Left cardiac atrium (tissue), 4 donors: ENCODE measurements at regions not wholly inside any gene's neighbourhood (a gene's known extent, or its start where the extent isn't known, plus 50 kb on each side); places are given as distances from the start of the nearest gene placed in this dataset.

Source experiments
- ATAC-seq, 2 donors: fragments of 200-7000 bp; cut with Tn5 transposase; one replicate each; pipeline ENCODE4 v1.9.1; 2020; ENCODE audit warnings: mild to moderate bottlenecking in 2 of 2, moderate library complexity in 2 of 2
- DNase-seq: peaks from one replicate; pipeline ENCODE4 v3.0.0-alpha.2; 2020
- intact Hi-C, 2 donors: fragments of 100-400 bp; cut with DNase I; formaldehyde crosslinking; loops; one replicate each; pipeline versions ENCODE4 v1.14.1 to v1.15.1; 2022 to 2023
- donor health status: DM: no; HTN: yes; CAD: no.
- donor health status: DM: no; HTN: yes; CAD: no; lungs with severe emphysema.
- donor health status: DM: yes; HTN: yes; CAD: no.
- donor health status: Dilated cardiomyopathy.

GRCh38 chr11:111101881-111102280, 143.6 kb upstream of the POU2AF2 start:
- DNase-seq (no peak), ATAC-seq (no peak)
- intact Hi-C loops = no loop called here

GRCh38 chr11:111099028-111099713, 146.4 kb upstream of the POU2AF2 start:
- DNase-seq (no peak), ATAC-seq (no peak)
- intact Hi-C loops = no loop called here

DNA sequence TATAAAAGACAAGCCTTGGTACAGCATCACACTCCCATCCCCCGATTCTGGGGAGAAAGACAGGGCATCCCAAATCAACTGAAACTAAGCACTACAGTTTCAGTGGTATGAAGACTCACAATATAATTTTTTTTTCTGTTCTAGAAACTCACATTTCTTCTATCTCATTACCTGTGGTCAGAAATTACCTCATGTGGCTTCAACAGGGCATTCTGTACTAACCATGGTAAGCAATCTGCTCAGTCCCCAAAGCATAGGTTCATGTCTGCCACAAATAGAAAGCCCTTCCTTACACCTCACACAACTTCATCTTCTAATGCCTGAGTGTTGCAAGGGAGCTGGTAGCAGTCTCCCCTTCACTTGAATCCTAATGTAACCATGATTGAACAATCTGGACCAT, 147.4 kb upstream of the POU2AF2 start:
- DNase-seq (no peak), ATAC-seq (no peak)
- intact Hi-C loops = no loop called here

DNA sequence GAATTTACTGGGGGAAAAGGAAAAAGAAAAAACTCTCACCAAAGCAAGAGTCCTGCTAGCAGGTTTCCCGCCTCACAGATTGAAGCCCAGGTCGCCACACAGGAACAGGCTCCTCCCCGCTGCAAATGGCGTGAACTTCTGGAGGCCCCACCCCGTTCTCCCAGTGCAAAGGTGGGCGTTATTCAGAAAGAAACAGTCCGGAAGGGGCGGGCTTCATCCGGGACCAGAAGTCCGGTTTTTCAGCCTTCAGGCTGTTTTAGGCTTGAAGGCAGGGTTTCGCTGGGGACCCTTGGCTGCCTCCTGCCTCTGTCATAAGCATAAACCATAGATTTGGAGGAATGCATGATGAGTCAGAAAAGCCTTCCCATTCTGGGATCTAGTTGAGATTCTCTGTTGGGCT, 148.3 kb upstream of the POU2AF2 start:
- DNase-seq = peak; percentile 62
- intact Hi-C loops = no loop called here
- ATAC-seq = peak; percentile 87 to 91

DNA sequence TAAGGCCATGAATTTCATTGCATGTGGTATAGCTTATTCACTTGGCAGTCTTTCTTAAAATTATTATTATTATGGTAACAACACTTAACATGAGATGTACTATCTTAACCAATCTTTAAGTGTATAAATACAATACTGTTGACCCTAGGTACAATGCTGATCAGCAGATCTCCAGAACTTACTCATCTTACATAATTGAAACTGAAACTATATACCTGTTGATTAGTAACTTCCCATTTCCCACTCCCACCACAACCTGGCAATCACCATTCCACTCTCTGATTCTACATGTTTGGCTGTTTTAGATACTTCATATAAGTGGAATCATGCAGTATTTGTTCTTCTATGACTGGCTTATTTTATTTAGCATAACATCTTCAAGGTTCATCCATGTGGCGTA, 150.2 kb upstream of the POU2AF2 start:
- DNase-seq (no peak), ATAC-seq (no peak)
- intact Hi-C loops = no loop called here

GRCh38 chr11:111093061-111093460, 152.5 kb upstream of the POU2AF2 start:
- ATAC-seq (no peak), DNase-seq (no peak)
- intact Hi-C loops = no loop called here

DNA sequence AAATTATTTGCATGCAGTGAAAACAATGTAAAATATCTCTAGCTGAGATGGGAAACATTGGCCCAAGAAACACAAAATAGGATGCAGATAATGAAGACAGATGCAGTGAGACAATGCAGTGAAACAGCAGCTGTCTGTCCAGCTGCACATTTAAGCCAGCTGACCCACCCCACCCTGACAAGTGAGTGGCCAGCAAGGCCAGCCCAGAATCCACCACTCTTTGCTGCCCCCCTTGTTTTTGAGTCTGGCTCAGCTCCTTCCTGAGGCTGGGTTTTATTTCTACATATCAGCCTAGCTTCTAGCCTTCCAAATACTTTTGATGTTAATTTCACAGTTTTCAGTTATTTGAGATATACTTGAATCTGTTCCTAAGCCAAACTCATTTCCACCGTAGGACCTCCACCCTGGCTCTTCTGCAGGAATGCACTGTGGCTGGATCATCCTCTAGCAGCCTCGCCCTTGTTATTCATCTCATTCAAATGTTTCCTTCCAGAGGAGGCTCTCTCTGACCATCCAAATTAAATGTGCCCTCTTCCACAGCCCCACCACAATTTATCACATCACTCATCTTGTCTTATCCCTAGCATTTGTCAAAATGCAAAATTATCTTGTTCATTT, 154.1 kb upstream of the POU2AF2 start:
- intact Hi-C loops = no loop called here
- no peak for DNase-seq
- peak in 1 of 2 donors; percentile 18 for ATAC-seq

DNA sequence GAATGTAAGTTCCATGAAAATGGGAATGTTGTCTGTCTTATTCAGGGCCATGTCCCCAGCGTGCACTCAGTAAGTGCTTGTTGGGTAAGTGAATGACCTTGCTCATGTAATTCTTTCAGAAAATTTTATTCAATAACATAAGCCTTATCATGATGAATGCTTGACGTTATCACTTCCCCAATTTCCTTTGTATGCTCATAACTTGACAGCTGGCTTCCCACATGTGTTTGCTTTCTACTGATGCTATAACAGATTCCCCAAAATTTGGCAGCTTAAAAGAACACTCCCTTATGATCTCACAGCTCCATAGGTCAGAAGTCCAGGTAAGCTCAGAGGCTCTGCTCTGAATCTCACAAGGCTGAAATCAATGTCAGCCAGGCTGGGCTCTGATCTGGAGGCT, 155.8 kb upstream of the POU2AF2 start:
- ATAC-seq (peak in 1 of 2 donors; percentile 16), DNase-seq (no peak)
- intact Hi-C loops = no loop called here

GRCh38 chr11:111088847-111089355, 156.6 kb upstream of the POU2AF2 start:
- no peak for DNase-seq
- no peak for ATAC-seq
- intact Hi-C loops = no loop called here

- DNase-seq (no peak), ATAC-seq (no peak)
- intact Hi-C loops = no loop called here
These were observed 159.5 kb upstream of the POU2AF2 start for GRCh38 chr11:111086058-111086457.

DNA sequence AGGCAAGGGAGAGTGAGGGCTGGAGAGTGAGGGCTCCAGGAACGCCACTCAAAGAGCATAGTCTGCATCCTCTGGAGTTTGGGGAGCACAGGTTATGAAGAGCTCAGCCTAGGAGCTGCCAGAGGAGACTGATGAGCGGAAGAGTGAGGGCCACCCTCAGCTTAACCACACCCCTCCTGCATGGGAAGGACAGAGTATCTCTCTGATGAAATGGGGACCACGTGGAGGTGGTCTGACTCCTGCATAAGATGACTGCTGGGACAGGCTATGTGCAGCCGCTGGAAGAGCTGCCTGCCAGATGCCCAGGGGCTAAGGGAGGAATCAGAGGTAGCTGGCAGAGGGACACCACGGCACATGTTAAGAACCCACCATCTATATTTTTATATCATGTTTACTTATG, 162.9 kb upstream of the POU2AF2 start:
- intact Hi-C loops = no loop called here
- DNase-seq (no peak), ATAC-seq (no peak)

DNA sequence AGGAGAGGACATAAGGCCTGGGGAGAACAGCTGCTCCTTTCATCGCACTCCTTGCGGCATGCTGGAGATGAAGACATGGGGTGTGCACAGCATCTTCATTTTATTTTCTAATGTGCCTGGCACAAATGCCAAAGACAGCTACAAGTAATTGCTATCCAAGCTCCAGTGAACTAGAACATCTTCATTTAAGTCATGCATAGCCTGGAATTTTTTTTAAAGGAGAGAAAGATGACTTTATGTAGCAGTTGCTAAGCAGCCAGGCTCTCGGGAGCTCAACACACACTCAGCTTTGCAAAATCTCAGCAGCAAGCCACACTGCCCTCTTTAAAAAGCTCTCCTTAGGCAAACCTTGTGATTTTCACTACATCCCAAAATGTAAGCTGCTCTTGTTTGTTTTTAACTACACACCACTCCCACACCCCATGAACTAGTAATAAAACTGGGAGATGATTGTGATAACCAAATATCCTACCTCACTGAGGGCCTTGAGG, 164.5 kb upstream of the POU2AF2 start:
- intact Hi-C loops = no loop called here
- ATAC-seq (no peak), DNase-seq (no peak)

- intact Hi-C loops = no loop called here
- no peak for ATAC-seq
- no peak for DNase-seq
These were observed 167.8 kb upstream of the POU2AF2 start for GRCh38 chr11:111077530-111078322.

- intact Hi-C loops = no loop called here
- ATAC-seq (no peak), DNase-seq (no peak)
These were observed 176.5 kb upstream of the POU2AF2 start for GRCh38 chr11:111069066-111069465.

DNA sequence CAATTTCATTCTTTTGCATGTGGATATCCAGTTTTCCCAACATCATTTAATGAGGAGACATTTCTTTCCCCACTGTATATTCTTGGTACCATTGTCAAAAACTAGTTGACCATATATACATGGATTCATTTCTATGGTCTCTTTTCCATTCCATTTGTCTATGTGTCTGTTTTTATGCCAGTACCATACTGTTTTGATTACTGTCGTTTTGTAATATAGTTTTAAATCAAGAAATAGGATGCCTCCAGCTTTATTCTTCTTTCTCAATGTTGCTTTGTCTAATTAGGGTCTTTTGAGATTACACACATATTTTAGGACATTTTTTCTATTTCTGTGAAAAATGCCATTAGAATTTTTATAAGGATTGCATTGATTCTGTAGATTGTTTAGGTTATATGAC, 177.5 kb upstream of the POU2AF2 start:
- DNase-seq (no peak), ATAC-seq (no peak)
- intact Hi-C loops = no loop called here

DNA sequence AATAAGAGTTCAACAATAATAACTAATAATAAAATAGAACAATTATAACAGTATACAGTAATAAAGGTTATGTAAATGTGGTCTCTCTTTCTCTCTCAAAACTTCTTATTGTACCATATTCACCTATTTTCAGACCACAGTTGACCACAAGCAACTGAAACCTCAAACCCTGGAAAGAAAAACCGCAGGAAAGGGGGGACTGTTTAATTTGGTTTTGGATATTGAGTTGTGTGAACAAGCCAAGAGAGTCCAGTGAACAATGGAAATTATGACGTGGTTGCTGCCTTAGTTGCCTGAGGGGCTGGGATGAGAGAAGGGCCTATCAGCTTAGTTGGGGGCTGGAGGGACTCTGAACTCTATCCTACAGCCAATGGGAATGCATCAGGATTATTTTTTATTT, 178.7 kb upstream of the POU2AF2 start:
- intact Hi-C loops = no loop called here
- no peak for DNase-seq

GRCh38 chr11:111063726-111064517, 181.6 kb upstream of the POU2AF2 start:
- DNase-seq (no peak), ATAC-seq (peak in 1 of 2 donors; percentile 21)
- intact Hi-C loops = no loop called here

More for the DNA sequence above, 178.7 kb upstream of the POU2AF2 start:
- ATAC-seq = no peak

DNA sequence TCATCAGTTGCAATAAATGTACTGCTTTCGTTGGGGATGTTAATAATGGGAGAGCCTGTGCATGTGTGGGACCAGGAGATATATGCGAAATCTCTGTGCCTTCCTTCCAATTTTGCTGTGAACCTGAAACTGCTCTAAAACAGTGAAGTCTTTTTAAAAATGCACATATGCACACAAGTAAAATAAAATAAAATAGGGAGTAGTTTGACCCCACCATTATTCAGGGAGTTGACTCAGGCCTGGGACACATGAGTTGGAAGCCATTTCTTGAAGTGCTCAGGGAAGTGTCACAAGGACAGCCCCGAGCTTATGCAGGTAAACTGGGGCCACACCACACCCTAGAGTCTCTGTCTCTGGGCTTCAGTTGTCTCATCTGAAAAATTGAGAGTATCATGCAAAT, 183.1 kb upstream of the POU2AF2 start:
- DNase-seq (no peak), ATAC-seq (no peak)
- intact Hi-C loops = no loop called here

- no peak for DNase-seq
- intact Hi-C loops = no loop called here
- no peak for ATAC-seq
These were observed 185.8 kb upstream of the POU2AF2 start for GRCh38 chr11:111059726-111060125.
